Activated B cell treated with CpG ODN at 0.5 μM for 24 hours (primary cell): ENCODE measurements at regions not wholly inside any gene's neighbourhood (a gene's known extent, or its start where the extent isn't known, plus 50 kb on each side); places are given as distances from the start of the nearest gene placed in this dataset.

Experiments used
- ATAC-seq: fragments of 200-7000 bp; cut with Tn5 transposase; one replicate; pipeline ENCODE4 v1.10.0; 2021; ENCODE audit warnings: low read depth, mild to moderate bottlenecking, moderate library complexity
- CTCF ChIA-PET: fragments of 350-600 bp; sonication (Branson Sonifier 250); formaldehyde crosslinking; loops from one replicate; lab custom pipeline; 2021; ENCODE audit warnings: antibody characterized with exemption; lab: Charles Lee
- POLR2A ChIA-PET: fragments of 350-600 bp; sonication (Branson Sonifier 250); formaldehyde crosslinking; loops from one replicate; lab custom pipeline; 2021; ENCODE audit warnings: antibody characterized with exemption; lab: Charles Lee
- DNase-seq: peaks from one replicate; pipeline ENCODE4 v3.0.0; 2022
- H3K27ac Mint-ChIP-seq: one replicate; pipeline ENCODE4 v1.8.0; 2020; ENCODE audit warnings: mixed read lengths
- H3K27me3 Mint-ChIP-seq: one replicate; pipeline ENCODE4 v1.8.0; 2021; ENCODE audit warnings: mixed read lengths
- H3K36me3 Mint-ChIP-seq: one replicate; pipeline ENCODE4 v1.8.0; 2021; ENCODE audit warnings: low read depth, mixed read lengths
- H3K4me1 Mint-ChIP-seq: one replicate; pipeline ENCODE4 v1.8.0; 2021; ENCODE audit warnings: mixed read lengths
- H3K4me3 Mint-ChIP-seq: one replicate; pipeline ENCODE4 v1.8.0; 2020; ENCODE audit warnings: mild to moderate bottlenecking, mixed read lengths
- H3K9me3 Mint-ChIP-seq: one replicate; pipeline ENCODE4 v1.8.0; 2020; ENCODE audit warnings: mixed read lengths
- CTCF ChIP-seq: fragments of 200-600 bp; IDR thresholded peaks from one replicate; pipeline ENCODE4 v1.8.0; 2022; ENCODE audit warnings: antibody characterized with exemption, mild to moderate bottlenecking
- intact Hi-C: fragments of 100-400 bp; cut with micrococcal nuclease; formaldehyde crosslinking; loops from one replicate; pipeline ENCODE4 v1.15.1; 2024

- ChIA-PET CTCF (no interaction called here), POLR2A (interaction anchor here (0.7 kb wide), 1 partner anchor 161 kb away, joined by 3 read pairs; no protein-coding TSS in a partner anchor)
- no peak for TF ChIP-seq CTCF
- H3K36me3 Mint-ChIP-seq = no peaks in the 10 kb centered on the region
- H3K9me3 Mint-ChIP-seq = no peaks in the 10 kb centered on the region
- H3K4me3 Mint-ChIP-seq = no peak overlapping the region
- peaks cover 3% of the 10 kb centered on the region for H3K27me3 Mint-ChIP-seq
- DNase-seq (no peak), ATAC-seq (no peak)
- intact Hi-C loops = no loop called here
- H3K27ac Mint-ChIP-seq = no peak overlapping the region
- no peaks in the 10 kb centered on the region for H3K4me1 Mint-ChIP-seq
Measured at GRCh38 chr2:67476809-67477790, 80.0 kb downstream of the ETAA1 start.

- no peaks in the 10 kb centered on the region for H3K9me3 Mint-ChIP-seq
- ChIA-PET POLR2A (no interaction called here), CTCF (no interaction called here)
- no peak for ATAC-seq
- TF ChIP-seq CTCF = no peak
- no peaks in the 10 kb centered on the region for H3K36me3 Mint-ChIP-seq
- DNase-seq = no peak
- peaks cover 3% of the 10 kb centered on the region for H3K27me3 Mint-ChIP-seq
- H3K27ac Mint-ChIP-seq = no peak overlapping the region
- H3K4me1 Mint-ChIP-seq = no peaks in the 10 kb centered on the region
- H3K4me3 Mint-ChIP-seq = no peak overlapping the region
- intact Hi-C loops = no loop called here
Measured at GRCh38 chr2:67479261-67479660, 82.1 kb downstream of the ETAA1 start.

GRCh38 chr2:67485431-67485830 lies 88.3 kb downstream of the ETAA1 start:
- POLR2A ChIA-PET = no interaction called here
- TF ChIP-seq CTCF = no peak
- H3K27me3 Mint-ChIP-seq = peaks cover 2% of the 10 kb centered on the region
- H3K4me1 Mint-ChIP-seq = no peaks in the 10 kb centered on the region
- DNase-seq = no peak
- H3K36me3 Mint-ChIP-seq = no peaks in the 10 kb centered on the region
- intact Hi-C loops = no loop called here
- no peaks in the 10 kb centered on the region for H3K9me3 Mint-ChIP-seq
- no peak for ATAC-seq
- CTCF ChIA-PET = no interaction called here
- no peak overlapping the region for H3K27ac Mint-ChIP-seq
- H3K4me3 Mint-ChIP-seq = no peak overlapping the region

GRCh38 chr2:67486041-67486796 lies 89.1 kb downstream of the ETAA1 start:
- ATAC-seq = no peak
- no peak overlapping the region for H3K4me3 Mint-ChIP-seq
- POLR2A ChIA-PET = no interaction called here

More at GRCh38 chr2:67486041-67486796, 89.1 kb downstream of the ETAA1 start:
- TF ChIP-seq CTCF = no peak
- no peaks in the 10 kb centered on the region for H3K4me1 Mint-ChIP-seq
- no peak overlapping the region for H3K27ac Mint-ChIP-seq
- no peak for DNase-seq
- no peaks in the 10 kb centered on the region for H3K9me3 Mint-ChIP-seq
- CTCF ChIA-PET = no interaction called here
- no peaks in the 10 kb centered on the region for H3K36me3 Mint-ChIP-seq
- intact Hi-C loops = no loop called here
- peaks cover 2% of the 10 kb centered on the region for H3K27me3 Mint-ChIP-seq
